ENCODE measurements at regions not wholly inside any gene's neighbourhood (a gene's known extent, or its start where the extent isn't known, plus 50 kb on each side); places are given as distances from the start of the nearest gene placed in this dataset.
"Not testable (repeated sequence)": the region's sequence is repeated elsewhere in the genome, so short reads cannot be mapped to it uniquely, and the experiment has no call there.

- whole genome bisulfite sequencing, 2 donors: 79 to 88% methylated on average over 1 of the region's 1 CpG
- Histone ChIP-seq H3K9me3 (ENCODE audit: control insufficient read depth in 4 of 4, insufficient read depth in 3 of 4, low read length in 3 of 4) (peaks cover 0 to 5% (median 0%) of the 10 kb centered on the region in 4 donors), H3K4me1 (ENCODE audit: control insufficient read depth in 5 of 5, insufficient read depth in 5 of 5, low read length in 5 of 5) (peaks cover 0 to 56% (median 15%) of the 10 kb centered on the region in 5 donors), H3K27me3 (ENCODE audit: control insufficient read depth in 3 of 3, insufficient read depth in 3 of 3, low read length in 2 of 3) (no peaks in the 10 kb centered on the region), H3K4me3 (no peak overlapping the region), H3K27ac (ENCODE audit: low read depth in 1 of 2, low read length in 1 of 2) (no peak overlapping the region), H3K9ac (ENCODE audit: insufficient read depth in 1 of 2, low read length in 2 of 2) (peak overlapping the region in 1 of 2 donors; percentile 33), H3K36me3 (ENCODE audit: control insufficient read depth in 4 of 4, insufficient read depth in 4 of 4, low read length in 4 of 4) (no peaks in the 10 kb centered on the region)
- ATAC-seq (ENCODE audit: insufficient read depth, low FRiP score): no peak
- peak in 2 of 3 donors; percentile 88 to 91 for DNase-seq
- TF ChIP-seq, protein P1, sequence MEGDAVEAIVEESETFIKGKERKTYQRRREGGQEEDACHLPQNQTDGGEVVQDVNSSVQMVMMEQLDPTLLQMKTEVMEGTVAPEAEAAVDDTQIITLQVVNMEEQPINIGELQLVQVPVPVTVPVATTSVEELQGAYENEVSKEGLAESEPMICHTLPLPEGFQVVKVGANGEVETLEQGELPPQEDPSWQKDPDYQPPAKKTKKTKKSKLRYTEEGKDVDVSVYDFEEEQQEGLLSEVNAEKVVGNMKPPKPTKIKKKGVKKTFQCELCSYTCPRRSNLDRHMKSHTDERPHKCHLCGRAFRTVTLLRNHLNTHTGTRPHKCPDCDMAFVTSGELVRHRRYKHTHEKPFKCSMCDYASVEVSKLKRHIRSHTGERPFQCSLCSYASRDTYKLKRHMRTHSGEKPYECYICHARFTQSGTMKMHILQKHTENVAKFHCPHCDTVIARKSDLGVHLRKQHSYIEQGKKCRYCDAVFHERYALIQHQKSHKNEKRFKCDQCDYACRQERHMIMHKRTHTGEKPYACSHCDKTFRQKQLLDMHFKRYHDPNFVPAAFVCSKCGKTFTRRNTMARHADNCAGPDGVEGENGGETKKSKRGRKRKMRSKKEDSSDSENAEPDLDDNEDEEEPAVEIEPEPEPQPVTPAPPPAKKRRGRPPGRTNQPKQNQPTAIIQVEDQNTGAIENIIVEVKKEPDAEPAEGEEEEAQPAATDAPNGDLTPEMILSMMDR (IDR thresholded peaks at IDR 0.05; ENCODE audit: control extremely low read depth, extremely low read depth): no peak
Measured at GRCh38 chr9:15369871-15370270, 52.8 kb upstream of the SNAPC3 start.

- no peak for ATAC-seq (ENCODE audit: insufficient read depth, low FRiP score)
- TF ChIP-seq, protein P1 (IDR thresholded peaks at IDR 0.05; ENCODE audit: control extremely low read depth, extremely low read depth): no peak
Measured at GRCh38 chr9:15369238-15369637, 53.4 kb upstream of the SNAPC3 start.

DNA sequence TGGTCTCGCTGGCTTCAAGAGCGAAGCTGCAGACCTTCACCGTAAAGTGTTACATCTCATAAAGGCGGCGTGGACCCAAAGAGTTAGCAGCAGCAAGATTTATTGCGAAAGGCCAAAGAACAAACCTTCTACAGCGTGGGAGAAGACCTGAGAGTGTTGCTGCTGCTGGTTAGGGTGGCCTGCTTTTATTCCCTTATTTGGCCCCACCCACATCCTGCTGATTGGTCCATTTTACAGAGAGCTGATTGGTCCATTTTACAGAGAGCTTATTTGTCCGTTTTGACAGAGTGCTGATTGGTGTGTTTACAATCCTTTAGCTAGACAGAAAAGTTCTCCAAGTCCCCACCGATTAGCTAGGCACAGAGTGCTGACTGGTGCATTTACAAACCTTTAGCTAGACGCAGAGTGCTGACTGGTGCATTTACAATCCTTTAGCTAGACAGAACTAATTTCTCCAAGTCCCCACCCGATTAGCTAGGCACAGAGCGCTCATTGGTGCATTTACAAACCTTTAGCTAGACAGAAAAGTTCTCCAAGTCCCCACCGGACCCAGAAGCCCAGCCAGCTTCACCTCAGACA is 57.6 kb upstream of the SNAPC3 start:
- not testable (repeated sequence) for H3K4me3 ChIP-seq; H3K27ac ChIP-seq (ENCODE audit: low read depth in 1 of 2, low read length in 1 of 2); ATAC-seq (ENCODE audit: insufficient read depth, low FRiP score); H3K9me3 ChIP-seq (ENCODE audit: control insufficient read depth in 4 of 4, insufficient read depth in 3 of 4, low read length in 3 of 4); H3K36me3 ChIP-seq (ENCODE audit: control insufficient read depth in 4 of 4, insufficient read depth in 4 of 4, low read length in 4 of 4); H3K9ac ChIP-seq (ENCODE audit: insufficient read depth in 1 of 2, low read length in 2 of 2); H3K27me3 ChIP-seq (ENCODE audit: control insufficient read depth in 3 of 3, insufficient read depth in 3 of 3, low read length in 2 of 3); DNase-seq
- H3K4me1 ChIP-seq (ENCODE audit: control insufficient read depth in 5 of 5, insufficient read depth in 5 of 5, low read length in 5 of 5): peaks cover 0 to 11% (median 0%) of the 10 kb centered on the region in 5 donors
- 87 to 89% methylated on average over 13 of the region's 13 CpGs for WGBS, 2 donors

More at GRCh38 chr9:15369238-15369637, 53.4 kb upstream of the SNAPC3 start:
- Histone ChIP-seq H3K9ac (ENCODE audit: insufficient read depth in 1 of 2, low read length in 2 of 2) (peak overlapping the region in 1 of 2 donors; percentile 33), H3K9me3 (ENCODE audit: control insufficient read depth in 4 of 4, insufficient read depth in 3 of 4, low read length in 3 of 4) (peaks cover 0 to 5% (median 0%) of the 10 kb centered on the region in 4 donors), H3K4me1 (ENCODE audit: control insufficient read depth in 5 of 5, insufficient read depth in 5 of 5, low read length in 5 of 5) (peaks cover 0 to 53% (median 15%) of the 10 kb centered on the region in 5 donors), H3K4me3 (no peak overlapping the region), H3K36me3 (ENCODE audit: control insufficient read depth in 4 of 4, insufficient read depth in 4 of 4, low read length in 4 of 4) (no peaks in the 10 kb centered on the region), H3K27me3 (ENCODE audit: control insufficient read depth in 3 of 3, insufficient read depth in 3 of 3, low read length in 2 of 3) (no peaks in the 10 kb centered on the region), H3K27ac (ENCODE audit: low read depth in 1 of 2, low read length in 1 of 2) (no peak overlapping the region)
- peak; percentile 45 to 96 (median 95) for DNase-seq

DNA sequence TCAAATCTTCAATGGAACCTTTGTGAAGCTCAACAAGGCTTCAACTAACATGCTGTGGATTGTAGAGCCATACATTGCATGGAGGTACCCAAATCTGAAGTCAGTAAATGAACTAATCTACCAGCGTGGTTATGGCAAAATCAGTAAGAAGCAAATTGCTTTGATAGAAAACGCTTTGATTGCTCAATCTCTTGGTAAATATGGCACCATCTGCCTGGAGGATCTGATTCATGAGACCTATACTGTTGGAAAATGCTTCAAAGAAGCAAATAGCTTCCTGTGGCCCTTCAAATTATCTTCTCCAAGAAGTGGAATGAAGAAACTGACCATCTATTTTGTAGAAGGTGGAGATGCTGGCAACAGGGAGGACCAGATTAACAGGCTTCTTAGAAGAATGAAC is 54.7 kb upstream of the TTC39B start:
- Histone ChIP-seq H3K9me3 (ENCODE audit: control insufficient read depth in 4 of 4, insufficient read depth in 3 of 4, low read length in 3 of 4) (no peaks in the 10 kb centered on the region), H3K9ac (ENCODE audit: insufficient read depth in 1 of 2, low read length in 2 of 2) (no peak overlapping the region), H3K27me3 (ENCODE audit: control insufficient read depth in 3 of 3, insufficient read depth in 3 of 3, low read length in 2 of 3) (no peaks in the 10 kb centered on the region), H3K27ac (ENCODE audit: low read depth in 1 of 2, low read length in 1 of 2) (no peak overlapping the region), H3K4me3 (no peak overlapping the region), H3K4me1 (ENCODE audit: control insufficient read depth in 5 of 5, insufficient read depth in 5 of 5, low read length in 5 of 5) (no peaks in the 10 kb centered on the region), H3K36me3 (ENCODE audit: control insufficient read depth in 4 of 4, insufficient read depth in 4 of 4, low read length in 4 of 4) (no peaks in the 10 kb centered on the region)
- 36 to 80% methylated on average over 2 of the region's 2 CpGs for WGBS, 2 donors
- no peak for DNase-seq
- ATAC-seq (ENCODE audit: insufficient read depth, low FRiP score): no peak
- TF ChIP-seq, protein P1 (IDR thresholded peaks at IDR 0.05; ENCODE audit: control extremely low read depth, extremely low read depth): no peak

All from lung (tissue), 11 donors.